Esophagus squamous epithelium (tissue), 4 donors: ENCODE measurements at regions not wholly inside any gene's neighbourhood (a gene's known extent, or its start where the extent isn't known, plus 50 kb on each side); places are given as distances from the start of the nearest gene placed in this dataset.

Experiments
- CTCF ChIP-seq, 6 experiments: fragments of 450-650 bp in 4 of 6; fragments of 200-600 bp in 2 of 6; sonication (generic) in 2 of 6; IDR thresholded peaks; one replicate each; pipeline ENCODE4 v1.5.1; 2016 to 2019; ENCODE audit warnings: antibody characterized with exemption in 6 of 6, mild to moderate bottlenecking in 4 of 6, moderate library complexity in 4 of 6
- POLR2A ChIP-seq, 4 donors: fragments of 450-650 bp; IDR thresholded peaks; one replicate each; pipeline ENCODE4 v1.6.1; 2017; ENCODE audit warnings: antibody characterized with exemption in 4 of 4, mild to moderate bottlenecking in 4 of 4, moderate library complexity in 3 of 4

GRCh38 chr10:120086066-120086465 is 193.5 kb downstream of the SEC23IP start:
- TF ChIP-seq CTCF (IDR thresholded peaks at IDR 0.05) (no peak), POLR2A (IDR thresholded peaks at IDR 0.05) (no peak)
